Stimulated activated CD4-positive, alpha-beta T cell treated with anti-CD3 and anti-CD28 coated beads, TNF-alpha, amount 100 ng/mL, for 1 hour (primary cell): ENCODE measurements at regions not wholly inside any gene's neighbourhood (a gene's known extent, or its start where the extent isn't known, plus 50 kb on each side); places are given as distances from the start of the nearest gene placed in this dataset.
"Not testable (repeated sequence)": the region's sequence is repeated elsewhere in the genome, so short reads cannot be mapped to it uniquely, and the experiment has no call there.

Experiments used
- DNase-seq, 3 donors: peaks; one replicate each; pipeline ENCODE4 v3.0.0-alpha.2; 2020; ENCODE audit warnings: low read depth in 3 of 3, low spot score in 1 of 3

GRCh38 chr7:130845581-130846085 is 111.6 kb upstream of the KLF14 start:
- DNase-seq = no peak

GRCh38 chr7:130849604-130850003 is 115.6 kb upstream of the KLF14 start:
- DNase-seq = no peak

- DNase-seq = no peak
Observed at GRCh38 chr7:130850956-130851355, 116.9 kb upstream of the KLF14 start.

- DNase-seq = no peak
Observed at GRCh38 chr7:130852867-130853266, 118.9 kb upstream of the KLF14 start.

- no peak for DNase-seq
Observed at GRCh38 chr7:130853503-130854279, 119.7 kb upstream of the KLF14 start.

GRCh38 chr7:130854481-130854880 is 120.5 kb upstream of the KLF14 start:
- DNase-seq = no peak

GRCh38 chr7:130856866-130857265 is 122.9 kb upstream of the KLF14 start:
- DNase-seq = no peak

- DNase-seq = not testable (repeated sequence)
Observed at GRCh38 chr7:130860832-130861231, 126.8 kb upstream of the KLF14 start.

- no peak for DNase-seq
Observed at GRCh38 chr7:130865408-130866236, 131.6 kb upstream of the KLF14 start.

GRCh38 chr7:130867039-130867438 is 133.0 kb upstream of the KLF14 start:
- no peak for DNase-seq

GRCh38 chr7:130867581-130868136 is 133.7 kb upstream of the KLF14 start:
- DNase-seq = no peak

- no peak for DNase-seq
Observed at GRCh38 chr7:130868139-130868538, 134.1 kb upstream of the KLF14 start.

GRCh38 chr7:130869918-130870317 is 135.9 kb upstream of the KLF14 start:
- DNase-seq = no peak

GRCh38 chr7:130872341-130872740 is 138.3 kb upstream of the KLF14 start:
- no peak for DNase-seq

- DNase-seq = no peak
Observed at GRCh38 chr7:130872756-130873448, 138.9 kb upstream of the KLF14 start.

GRCh38 chr7:130874071-130874915 is 140.3 kb upstream of the KLF14 start:
- no peak for DNase-seq

- DNase-seq = no peak
Observed at GRCh38 chr7:130875265-130875741, 141.3 kb upstream of the KLF14 start.

GRCh38 chr7:130875901-130876300 is 141.9 kb upstream of the KLF14 start:
- DNase-seq = no peak

- DNase-seq = no peak
Observed at GRCh38 chr7:130877236-130877990, 143.4 kb upstream of the KLF14 start.

- DNase-seq = no peak
Observed at GRCh38 chr7:130877991-130878305, 143.9 kb upstream of the KLF14 start.
